Cardiac septum (tissue), 1 donor: ENCODE measurements at regions not wholly inside any gene's neighbourhood (a gene's known extent, or its start where the extent isn't known, plus 50 kb on each side); places are given as distances from the start of the nearest gene placed in this dataset.

Experiments
- DNase-seq: peaks from one replicate; pipeline ENCODE4 v3.0.0-alpha.2; 2020; ENCODE audit warnings: low spot score
- intact Hi-C: fragments of 100-400 bp; cut with DNase I; formaldehyde crosslinking; loops from one replicate; pipeline ENCODE4 v1.14.0; 2022
- donor health status: DM: no; HTN: no; CAD: no.

DNA sequence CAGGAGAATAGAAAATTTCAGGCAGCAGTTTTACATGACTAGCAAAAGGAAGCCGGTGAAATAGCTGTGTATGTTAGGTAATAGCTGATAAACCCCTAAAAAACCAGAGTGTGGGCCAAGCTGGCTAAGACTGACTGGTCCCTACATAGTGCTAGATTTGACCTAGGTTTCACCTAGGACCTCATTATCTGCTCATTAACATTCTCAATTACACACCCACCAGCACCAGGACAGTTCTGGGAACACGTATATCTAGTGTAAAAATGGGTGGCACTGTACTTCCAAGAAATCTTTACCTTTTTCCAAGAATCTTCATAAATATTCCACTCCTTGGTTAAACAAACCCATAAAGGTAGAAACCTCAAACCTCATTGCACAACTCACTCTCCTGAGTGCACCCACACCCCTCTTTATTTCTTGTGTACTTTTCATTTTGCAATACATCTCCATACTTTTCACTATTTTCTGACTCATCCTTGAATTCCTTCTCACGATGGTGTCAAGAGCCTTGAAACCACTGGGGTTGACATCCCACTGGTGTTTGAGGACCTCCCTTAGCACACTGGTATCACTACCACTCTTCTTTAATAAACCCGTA lies 262.7 kb upstream of the KCNJ16 start:
- intact Hi-C loops = no loop called here
- DNase-seq = no peak

DNA sequence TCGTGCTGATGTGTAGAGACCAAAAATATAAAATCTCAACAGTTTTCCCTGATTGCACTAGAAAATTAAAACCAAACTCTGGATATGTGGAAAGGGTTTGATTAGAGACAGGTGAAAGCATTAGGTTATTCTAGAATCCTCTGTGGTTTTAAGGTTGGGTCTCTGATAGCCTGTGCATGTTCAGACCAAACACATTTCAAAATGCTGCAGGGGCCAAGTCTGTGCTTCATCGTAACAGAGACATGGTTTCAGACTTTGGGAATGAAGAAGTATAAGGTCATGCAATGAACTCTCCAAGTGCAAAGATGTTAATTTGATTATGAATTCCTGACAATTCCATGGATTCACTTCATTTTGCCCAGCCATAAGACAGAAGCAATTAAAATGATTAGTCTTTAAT lies 261.0 kb upstream of the KCNJ16 start:
- DNase-seq = no peak
- intact Hi-C loops = no loop called here

DNA sequence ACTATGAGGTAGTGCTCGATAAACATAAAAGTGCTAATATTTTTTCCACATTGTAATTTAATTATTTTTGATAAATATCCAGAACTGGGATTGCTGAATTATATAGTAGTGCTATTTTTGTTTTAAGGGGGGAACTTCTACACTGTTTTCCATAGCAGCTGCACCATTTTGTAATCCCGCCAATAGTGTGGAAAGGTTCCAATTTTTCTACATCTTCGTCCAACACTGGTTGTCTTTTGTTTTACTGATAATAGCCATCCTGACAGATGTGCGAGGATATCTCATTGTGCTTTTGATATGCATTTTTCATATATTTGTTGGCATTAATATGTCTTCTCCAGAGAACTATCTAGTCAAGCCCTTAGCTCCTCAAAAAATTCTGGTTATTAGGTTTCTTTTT lies 259.6 kb upstream of the KCNJ16 start:
- DNase-seq = no peak
- intact Hi-C loops = no loop called here

DNA sequence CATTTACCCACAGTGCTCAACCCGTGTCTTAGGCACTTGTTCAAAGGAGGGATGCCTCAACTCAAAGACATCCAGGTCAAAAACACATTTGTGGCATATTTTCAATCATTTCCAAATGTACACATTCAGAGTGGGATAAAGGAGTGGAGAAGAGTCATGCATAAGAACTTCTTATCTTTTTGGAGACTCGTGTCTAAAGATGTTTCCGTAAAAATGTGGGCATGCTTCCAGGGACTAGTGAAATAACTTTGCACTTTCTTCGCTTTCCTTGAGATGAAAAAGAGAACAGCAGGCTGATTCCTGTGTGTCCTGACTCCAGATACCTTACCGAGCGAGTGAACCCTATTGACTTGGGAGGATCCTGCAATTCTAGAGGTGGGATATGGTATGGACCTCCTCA lies 256.6 kb upstream of the KCNJ16 start:
- intact Hi-C loops = no loop called here
- DNase-seq = no peak

DNA sequence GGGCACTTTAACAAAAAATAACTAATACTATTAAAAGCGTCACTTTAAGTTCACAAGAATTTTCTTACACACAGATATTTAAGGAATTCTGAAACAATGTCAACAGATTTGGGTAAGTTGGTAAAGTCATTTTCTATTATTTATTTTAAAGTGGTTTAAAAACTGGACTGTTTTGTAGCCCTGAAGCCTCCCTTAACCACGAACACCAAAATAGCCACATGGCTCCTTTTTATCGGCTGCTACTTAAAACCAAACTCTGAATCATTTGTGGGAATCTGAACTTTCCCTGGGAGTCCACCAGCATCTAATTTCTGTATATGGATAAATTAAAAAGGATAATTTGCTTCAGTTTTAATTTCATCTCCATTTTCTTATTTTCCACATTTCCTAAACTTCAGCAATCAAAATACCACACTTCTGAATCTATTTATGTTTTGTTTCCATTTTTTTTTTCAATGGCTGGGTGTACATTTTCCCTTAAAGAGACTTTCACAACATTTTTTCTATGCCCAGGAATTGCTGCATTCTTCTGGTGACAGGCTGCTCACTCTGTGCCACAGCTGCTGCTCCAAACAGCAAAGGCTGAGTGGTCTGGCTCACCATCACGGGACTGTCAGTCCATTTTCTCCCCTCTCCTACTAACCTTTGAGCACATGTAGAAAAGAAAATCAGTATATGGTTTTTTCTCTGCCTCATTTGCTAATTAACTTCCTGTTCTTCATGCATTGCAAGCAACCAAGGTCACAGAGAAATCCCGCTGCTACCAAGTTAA lies 255.5 kb upstream of the KCNJ16 start:
- intact Hi-C loops = no loop called here
- no peak for DNase-seq

DNA sequence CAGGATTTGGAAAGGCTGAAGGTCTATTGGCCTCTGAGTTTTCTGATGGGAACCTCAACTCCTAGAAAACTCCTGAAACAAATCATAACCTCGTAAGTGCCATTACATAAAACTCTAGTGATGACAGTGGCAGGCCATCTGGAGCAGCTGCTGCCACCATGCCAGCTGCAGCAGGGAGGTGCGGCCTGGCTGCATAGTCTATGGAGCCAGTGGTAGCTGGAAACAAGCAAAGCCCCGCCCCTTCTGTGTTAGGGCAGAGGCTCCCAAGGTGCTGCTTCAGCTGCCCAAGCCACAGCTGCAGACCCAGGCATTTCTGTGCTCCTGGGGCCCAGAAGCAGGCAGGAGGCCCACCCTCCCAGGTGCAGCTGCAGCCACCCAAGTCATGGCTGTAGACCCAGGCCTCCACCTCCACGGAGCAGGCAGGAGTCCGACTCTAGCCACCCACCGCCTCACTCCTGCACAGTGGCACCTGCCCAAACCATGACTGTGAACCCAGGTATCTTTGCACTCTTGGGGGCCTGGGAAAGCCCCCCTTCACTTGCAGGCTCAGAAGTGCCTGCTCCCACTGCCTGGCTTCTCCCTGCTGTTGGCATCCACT lies 254.1 kb upstream of the KCNJ16 start:
- no peak for DNase-seq
- intact Hi-C loops = no loop called here

DNA sequence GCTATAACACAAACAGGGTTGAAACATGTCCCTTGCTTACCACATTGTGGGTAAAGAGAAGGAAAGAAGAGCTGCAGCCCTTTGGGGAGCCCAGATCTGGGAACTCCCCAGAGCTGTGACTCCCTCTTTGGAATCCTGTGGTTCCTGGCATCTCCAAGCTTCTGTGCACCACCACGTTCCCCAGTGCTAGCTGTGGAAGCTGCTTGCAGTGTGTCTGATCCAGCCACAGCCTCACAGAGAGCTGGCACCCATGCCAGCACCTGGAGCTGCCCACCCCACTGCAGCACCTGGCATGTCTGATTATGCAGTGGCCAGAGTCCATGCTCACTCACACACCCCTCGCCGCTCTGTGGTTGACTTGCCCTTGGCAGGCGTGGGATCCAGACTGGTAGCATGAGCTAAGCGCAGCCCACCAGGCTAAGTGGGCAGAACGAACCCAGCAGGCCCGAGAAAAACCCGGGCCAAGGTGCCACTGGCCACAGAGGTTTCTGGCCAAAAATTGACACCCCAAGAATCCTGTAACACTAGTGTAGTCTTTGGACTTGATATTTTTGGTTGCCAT lies 252.6 kb upstream of the KCNJ16 start:
- DNase-seq = no peak
- intact Hi-C loops = no loop called here

DNA sequence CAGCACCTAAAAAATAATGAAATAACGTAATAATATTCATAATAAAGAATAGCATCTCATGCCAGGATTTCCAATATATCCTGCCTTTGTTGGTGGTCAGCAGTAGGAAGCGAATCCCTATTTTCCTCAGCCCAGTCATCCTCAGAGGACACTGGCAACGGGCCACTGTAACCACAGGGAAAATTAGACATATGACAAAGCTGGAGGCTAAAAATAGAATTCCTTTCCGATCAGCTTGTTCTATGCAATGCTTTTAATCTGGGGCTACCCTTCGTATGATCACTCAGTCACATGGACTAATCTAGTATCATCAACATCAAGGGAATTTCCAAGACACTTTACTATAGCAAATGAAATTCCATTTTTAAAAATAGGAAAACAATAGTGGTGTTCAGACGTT lies 246.9 kb upstream of the KCNJ16 start:
- intact Hi-C loops = no loop called here
- DNase-seq = no peak

DNA sequence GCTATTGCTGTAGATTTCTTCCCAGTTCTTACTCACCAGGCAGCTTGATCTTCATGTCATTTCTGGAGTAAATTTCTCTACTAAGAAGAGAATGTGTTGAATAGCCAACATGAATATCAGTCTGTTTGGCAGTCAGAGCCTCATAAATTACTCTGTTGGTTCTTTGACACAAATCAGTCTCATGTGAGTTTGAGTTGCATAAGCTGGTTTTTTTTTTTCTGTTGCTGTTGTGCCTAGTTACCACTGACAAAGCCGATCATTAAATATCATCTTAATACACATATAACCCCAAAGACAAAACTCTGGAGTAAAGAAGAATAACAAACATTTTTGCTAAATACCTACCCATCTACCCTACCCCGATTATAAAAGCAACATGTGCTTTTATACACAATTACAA lies 240.5 kb upstream of the KCNJ16 start:
- intact Hi-C loops = no loop called here
- DNase-seq = no peak

DNA sequence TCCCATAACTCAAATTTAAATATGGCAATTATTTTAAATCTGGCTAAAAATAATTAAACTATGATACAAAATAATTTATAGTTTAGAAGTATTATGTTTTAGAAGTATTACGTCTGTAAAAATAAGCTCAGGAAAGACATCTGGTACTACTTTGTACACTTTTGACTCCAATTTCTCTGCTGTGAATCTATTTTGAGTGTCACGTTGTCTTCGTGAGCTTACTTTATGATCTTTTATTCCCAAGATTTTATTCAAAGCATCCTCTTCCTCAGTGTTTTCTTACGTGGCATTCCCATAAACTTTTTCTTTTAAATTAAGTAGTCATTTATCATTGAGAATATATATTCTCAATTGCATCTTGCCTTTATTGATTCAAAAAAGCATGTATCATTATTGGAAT lies 223.3 kb upstream of the KCNJ16 start:
- intact Hi-C loops = no loop called here
- no peak for DNase-seq

DNA sequence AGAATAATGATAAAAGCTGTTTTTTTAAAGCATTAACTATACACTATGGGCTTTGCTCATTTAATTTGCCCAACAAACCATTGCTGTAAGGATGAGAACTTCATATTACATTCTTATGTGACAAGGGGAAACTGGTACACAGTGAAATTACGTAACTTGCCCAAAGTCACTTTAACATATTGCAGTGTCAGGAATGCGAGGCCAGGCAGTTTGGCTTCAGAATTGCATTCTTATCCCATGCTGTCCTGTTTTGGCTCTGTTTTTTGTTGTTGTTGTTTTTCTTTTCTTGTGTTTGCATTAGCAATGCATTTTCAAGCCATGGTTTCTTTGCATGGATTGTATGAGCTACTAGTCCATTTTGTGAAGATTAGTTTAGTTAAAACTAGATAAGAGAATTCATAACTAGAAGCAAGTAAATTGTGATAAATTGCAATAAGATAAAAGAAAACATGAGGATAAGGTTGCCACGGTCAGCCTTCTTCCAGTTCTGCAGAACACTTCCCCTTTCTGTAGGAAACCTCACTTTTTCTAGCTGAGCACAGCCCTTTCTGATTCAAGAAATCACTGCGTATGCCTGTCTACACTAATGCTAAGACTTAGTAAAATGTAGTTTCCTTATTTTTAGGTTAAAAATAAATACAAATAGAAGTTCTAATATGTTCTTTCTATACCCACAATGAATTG lies 221.3 kb upstream of the KCNJ16 start:
- intact Hi-C loops = no loop called here
- DNase-seq = no peak

DNA sequence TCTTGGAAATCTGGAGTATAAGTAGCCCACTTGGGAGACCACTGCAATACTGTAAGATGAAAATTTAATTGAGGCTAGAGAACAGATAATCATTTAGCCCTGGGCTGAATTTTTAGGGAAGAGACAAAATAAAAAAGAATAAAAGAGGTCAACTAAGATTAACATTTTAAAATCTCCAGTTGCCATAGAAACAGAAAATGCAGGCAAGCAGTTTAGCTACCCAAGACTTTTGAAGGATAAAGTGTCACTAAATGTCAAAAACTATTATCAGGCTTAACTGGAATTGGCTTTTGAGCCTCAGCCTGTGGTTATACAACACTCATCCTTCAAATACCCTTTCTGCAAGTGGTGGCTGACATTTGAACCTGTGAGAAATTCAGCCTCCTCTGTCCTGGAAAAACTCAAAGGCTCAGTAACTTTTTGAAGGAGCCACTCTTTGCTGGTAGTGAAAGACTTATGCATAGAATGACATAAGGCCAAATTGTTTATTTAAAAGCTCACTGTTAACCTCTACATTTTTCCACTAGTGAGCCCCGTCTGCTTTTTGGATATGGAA lies 220.7 kb upstream of the KCNJ16 start:
- intact Hi-C loops = no loop called here
- no peak for DNase-seq

DNA sequence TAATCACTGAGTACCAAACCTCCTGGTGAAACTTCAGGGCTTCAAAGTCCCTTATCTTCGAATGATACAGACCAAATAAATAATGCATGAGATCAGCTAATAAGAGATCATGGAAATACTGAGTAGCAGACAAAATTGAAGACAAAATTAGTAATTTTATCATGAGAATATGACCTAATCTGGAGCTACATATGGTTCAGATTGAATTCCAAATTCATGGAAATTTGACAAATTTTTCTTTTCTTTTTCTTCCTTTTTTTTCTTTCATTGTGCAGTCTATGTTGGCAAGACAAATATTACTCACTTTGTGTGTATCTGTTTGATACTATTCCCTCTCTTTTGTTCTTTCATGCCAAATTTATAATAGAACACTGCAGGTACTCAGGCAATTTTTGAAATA lies 218.1 kb upstream of the KCNJ16 start:
- intact Hi-C loops = no loop called here
- no peak for DNase-seq

DNA sequence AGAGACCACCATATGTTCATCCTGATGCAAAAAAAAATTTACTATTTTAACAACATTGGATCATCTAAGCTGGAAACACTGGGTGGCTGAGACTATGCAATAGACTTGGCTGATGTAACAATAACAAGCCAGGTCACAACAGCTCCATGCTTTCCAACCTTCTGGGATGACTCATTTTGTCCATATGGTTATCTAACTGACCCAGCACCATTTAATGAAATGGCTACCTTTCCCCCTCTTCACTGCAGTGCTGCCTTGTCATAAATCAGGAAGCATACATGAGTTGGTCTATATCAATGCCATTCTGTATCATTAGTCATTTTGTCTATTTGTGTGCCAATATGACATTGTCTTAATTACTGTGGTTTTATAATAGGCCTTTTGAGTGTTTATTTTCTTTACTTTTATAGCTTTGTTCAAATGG lies 217.6 kb upstream of the KCNJ16 start:
- intact Hi-C loops = no loop called here
- no peak for DNase-seq

DNA sequence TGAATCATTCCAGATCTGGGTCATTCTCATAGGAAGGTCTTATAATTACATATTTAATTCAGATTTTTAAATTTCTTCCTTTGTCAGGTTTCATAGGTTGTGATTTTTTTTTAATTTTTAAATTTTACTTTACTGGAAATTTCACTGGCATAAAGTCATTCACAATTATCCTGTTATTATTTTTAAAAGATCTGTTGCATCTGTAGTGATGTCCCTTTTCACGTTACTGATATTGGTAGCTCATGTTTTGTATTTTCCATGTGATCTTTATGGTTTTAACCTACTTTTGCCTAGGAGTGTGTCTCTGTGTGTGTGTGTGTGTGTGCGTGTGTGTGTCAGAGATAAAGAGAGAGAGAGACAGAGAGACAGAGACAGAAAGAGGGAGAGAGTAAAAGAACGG lies 216.6 kb upstream of the KCNJ16 start:
- no peak for DNase-seq
- intact Hi-C loops = no loop called here

DNA sequence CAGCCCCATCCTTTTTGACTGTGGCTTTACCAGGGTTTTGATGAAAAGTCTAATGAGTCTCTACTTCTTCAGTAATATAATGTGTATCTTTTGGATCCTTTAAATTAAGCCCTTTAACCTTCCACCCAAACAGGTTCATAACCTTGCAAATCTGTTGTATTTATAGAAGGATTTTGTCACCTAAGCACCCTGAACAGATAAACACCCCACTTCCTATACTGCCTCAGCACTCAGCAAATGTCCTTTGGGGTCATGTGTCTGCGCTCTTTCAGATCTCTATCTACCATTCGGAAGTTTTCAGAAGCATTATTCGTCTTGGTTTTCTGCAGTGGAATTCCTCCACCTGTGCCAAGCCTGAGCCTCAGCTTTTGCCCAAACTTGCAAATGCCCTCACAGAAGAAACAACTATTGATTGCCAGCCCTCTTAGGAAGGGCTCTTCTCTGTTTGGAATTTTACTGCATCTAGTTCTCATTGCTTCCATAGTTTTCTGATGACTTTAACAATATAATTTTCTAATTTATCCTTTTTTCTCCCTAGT lies 214.8 kb upstream of the KCNJ16 start:
- intact Hi-C loops = no loop called here
- no peak for DNase-seq

DNA sequence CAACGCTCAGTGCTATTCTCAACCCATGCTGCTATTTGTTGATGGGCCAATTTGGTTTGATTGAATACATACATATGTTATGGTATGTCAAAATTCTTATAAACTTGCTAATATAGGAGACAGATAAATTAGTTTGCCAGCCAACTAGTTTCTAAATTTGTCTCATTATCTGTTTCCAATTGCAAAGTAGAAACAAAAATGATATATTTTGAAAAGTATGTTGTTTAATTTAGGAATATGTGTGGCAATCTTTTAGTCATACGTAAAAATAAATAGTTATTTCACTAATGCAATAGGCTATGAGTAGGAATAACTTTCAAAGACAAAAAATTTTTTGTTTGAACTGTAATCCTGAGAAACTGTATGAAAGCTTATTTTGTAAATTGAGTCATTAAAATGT lies 210.6 kb upstream of the KCNJ16 start:
- intact Hi-C loops = no loop called here
- no peak for DNase-seq

DNA sequence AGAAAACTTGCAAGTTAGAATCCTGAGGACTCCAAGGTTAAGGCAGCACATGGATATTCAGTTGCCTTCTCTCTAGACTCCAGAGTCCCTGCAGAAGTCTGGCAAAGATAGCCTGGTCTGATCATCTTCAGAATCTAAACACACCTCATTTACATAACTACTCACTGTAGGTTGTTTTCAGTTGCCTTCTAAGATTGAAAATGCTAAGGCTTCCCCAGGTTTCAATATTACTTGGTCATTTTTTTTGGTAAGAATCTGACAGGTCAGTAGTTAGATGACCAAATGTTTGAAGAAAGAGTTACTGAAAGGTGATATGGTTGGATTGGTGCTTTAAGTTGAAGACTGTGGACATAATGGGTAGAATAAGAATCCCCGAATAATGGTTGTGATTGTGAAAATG lies 205.4 kb upstream of the KCNJ16 start:
- no peak for DNase-seq
- intact Hi-C loops = no loop called here

DNA sequence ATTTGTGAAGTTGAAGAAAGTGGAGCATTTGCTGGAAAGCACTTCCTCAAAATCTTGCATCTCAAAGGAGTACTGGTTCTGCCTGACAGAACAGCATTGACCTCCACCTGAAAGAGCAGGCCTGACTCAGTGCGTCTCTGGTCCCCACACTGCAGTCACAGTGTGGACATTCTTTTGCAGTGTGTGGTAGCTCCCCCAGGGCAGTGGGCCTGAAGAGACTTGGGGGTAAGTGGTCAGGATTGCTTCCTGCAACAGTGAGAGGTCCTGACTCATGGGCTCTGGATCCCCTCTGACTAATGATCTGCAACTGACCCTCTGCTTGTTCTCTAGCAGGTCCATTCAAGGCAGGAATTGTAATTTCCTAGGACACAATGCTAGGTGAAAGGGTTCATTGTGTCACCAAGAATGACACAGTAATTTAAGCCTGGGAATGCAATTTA lies 204.9 kb upstream of the KCNJ16 start:
- no peak for DNase-seq
- intact Hi-C loops = no loop called here

DNA sequence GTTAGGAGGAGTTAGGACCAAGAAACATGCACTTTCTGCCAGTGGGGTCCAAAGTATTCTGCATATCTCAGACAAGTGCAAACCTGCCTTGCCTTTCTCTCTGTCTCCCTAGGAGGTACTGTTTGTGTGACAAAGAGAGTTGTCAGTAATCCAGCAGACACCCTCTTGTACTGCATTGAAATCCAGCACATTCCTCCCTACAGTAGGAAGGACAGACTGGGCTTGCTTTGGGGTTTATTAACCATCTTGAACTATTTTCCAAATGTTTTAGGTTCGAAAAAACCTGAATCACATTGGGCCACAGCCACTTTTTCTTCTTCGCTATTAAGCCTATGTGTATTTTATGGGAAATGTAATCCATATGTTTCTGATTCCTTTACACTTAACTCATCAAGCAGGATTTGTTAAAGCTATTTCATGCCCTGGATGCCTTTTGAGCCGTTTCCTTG lies 204.2 kb upstream of the KCNJ16 start:
- DNase-seq = no peak
- intact Hi-C loops = no loop called here
